ENCODE measurements at regions not wholly inside any gene's neighbourhood (a gene's known extent, or its start where the extent isn't known, plus 50 kb on each side); places are given as distances from the start of the nearest gene placed in this dataset.

DNA sequence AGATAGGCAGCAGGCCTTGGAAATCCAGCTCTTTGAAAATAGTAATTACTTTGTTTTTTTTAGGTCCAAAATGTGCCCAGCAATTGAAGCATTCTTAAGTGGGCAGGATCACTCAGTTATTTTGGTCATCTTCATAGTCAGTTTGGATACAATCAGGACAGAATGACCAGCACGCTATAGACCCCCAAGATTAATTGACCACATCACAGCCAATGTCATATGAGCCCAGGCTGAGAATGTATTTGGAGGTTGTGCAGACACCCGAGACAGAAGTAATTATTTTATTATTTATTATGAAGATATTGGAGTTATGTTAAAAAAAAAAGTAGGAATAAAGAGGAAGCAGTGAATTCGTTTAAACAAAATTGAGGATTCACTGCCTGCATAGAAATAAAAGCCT, 93.3 kb upstream of the PFKP start:
- TF ChIP-seq, protein P1, sequence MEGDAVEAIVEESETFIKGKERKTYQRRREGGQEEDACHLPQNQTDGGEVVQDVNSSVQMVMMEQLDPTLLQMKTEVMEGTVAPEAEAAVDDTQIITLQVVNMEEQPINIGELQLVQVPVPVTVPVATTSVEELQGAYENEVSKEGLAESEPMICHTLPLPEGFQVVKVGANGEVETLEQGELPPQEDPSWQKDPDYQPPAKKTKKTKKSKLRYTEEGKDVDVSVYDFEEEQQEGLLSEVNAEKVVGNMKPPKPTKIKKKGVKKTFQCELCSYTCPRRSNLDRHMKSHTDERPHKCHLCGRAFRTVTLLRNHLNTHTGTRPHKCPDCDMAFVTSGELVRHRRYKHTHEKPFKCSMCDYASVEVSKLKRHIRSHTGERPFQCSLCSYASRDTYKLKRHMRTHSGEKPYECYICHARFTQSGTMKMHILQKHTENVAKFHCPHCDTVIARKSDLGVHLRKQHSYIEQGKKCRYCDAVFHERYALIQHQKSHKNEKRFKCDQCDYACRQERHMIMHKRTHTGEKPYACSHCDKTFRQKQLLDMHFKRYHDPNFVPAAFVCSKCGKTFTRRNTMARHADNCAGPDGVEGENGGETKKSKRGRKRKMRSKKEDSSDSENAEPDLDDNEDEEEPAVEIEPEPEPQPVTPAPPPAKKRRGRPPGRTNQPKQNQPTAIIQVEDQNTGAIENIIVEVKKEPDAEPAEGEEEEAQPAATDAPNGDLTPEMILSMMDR (IDR thresholded peaks at IDR 0.05; ENCODE audit: low read depth, low read length) = no peak
- no peak for DNase-seq (ENCODE audit: extremely low read depth, low read depth)

DNA sequence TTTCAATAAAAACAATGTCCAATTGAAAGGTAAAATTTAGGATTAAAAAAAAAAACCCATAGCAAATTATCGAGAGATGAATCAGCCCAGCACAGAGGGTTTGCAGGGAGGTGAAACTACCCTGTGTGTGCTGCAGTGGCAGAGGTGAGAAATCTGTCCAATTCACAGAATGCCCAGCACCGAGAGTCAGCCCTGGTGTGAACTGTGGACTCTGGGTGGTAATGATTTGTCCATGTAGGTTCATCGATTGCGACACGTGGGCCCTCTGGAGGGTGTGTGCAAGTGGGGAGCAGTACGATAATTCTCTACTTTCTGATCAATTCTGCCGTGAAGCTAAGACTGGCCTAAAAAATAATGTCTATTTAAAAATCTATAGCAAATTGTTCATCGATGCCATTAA, 94.5 kb upstream of the PFKP start:
- TF ChIP-seq, protein P1 (IDR thresholded peaks at IDR 0.05; ENCODE audit: low read depth, low read length) = no peak

DNA sequence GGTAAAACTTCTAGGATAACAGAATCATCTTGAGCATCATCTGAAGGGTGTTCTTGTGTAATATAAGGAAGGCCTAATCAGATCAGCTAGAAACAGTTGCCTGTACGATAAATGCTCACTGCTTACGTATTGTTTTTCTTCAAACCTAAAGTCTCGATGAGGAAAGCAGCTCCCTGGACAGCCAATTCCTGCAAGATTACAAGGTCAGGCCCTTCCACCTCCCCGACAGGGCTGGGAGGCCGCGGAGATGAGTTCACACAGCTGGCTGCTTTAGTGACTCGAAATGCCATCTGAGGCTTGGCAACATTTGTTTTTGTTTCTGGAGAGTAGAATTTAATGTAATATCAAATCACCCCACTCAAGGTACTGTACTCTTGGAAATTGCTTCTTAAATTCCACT, 95.1 kb upstream of the PFKP start:
- no peak for DNase-seq (ENCODE audit: extremely low read depth, low read depth)
- TF ChIP-seq, protein P1 (IDR thresholded peaks at IDR 0.05; ENCODE audit: low read depth, low read length) = no peak

More for the DNA sequence above, 94.5 kb upstream of the PFKP start:
- DNase-seq (ENCODE audit: extremely low read depth, low read depth) = no peak

DNA sequence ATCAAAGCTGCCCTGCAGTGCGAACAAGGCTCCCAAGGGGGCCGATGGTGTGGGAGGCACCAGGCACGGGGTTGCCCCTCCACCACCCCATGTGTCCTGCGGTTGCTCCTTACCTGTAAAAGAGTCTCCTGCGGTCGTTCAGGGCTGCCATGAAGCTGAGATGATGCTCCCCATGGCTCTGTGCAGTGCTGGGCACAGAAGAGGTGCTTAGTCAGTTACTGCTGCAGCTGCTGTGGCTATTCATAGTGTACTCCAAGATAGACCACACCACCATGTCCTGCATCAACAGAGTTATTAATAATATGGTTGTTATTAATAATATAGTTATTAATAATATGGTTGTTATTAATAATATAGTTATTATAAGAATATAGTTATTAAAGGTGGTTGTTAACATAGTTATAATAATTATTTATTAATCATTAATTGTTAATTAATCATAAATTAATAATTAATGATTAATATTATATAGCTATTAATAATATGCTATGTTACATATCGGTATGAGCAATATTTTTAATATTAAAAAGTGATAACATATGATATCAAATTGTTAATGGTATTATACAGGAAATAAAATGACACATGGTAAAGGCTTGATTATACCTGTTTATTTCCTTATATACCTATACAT, 97.0 kb upstream of the PFKP start:
- DNase-seq (ENCODE audit: extremely low read depth, low read depth) = no peak
- TF ChIP-seq, protein P1 (IDR thresholded peaks at IDR 0.05; ENCODE audit: low read depth, low read length) = no peak

DNA sequence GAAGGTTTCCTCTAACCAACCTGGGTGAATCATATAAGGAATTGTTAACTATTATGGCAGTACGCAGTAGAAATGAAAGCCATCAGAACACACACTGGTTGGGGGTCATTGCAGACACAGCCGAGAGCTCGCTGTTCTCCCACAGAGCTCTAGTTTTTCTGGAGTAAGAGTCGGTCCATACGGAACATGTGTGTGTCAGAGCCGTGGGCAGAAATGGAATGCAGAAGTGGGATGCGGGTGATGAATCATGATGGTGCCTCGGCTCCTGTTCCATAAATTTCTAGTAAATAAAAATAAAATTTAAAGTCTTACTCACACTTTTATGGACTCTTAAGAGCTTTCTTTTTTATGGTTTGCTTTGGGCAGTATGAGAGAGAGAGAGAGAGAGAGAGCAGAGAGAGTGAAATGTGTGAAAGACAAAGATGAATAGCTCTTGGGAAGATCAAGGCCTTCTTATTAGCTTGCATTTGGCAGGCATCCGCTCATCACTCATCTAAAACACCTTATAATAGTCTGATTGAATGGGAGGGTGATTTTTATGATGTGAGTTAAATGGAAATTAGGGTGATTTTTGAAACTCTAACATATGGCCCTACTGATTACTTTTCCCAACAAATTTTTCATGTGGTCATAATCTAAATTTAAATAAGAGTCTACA, 98.8 kb upstream of the PFKP start:
- TF ChIP-seq, protein P1 (IDR thresholded peaks at IDR 0.05; ENCODE audit: low read depth, low read length) = no peak
- DNase-seq (ENCODE audit: extremely low read depth, low read depth) = no peak

DNA sequence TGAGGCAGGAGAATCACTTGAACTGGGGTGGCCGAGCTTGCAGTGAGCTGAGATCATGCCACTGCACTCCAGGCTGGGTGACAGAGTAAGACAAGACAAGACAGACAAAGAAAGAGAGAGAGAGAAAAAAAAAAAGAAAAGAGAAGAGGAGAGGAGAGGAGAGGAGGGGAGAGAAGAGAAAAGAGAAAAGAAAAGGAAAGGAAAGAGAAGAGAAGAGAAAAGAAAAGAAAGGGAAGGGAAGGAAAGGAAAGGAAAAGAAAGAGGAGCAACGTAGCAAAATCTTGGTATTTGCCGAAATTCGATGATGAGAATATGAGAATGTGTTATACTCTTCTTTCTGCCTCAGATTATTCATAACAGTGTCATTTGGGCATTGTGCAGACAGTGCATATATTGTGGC, 101.2 kb upstream of the PFKP start:
- DNase-seq (ENCODE audit: extremely low read depth, low read depth) = no peak
- TF ChIP-seq, protein P1 (IDR thresholded peaks at IDR 0.05; ENCODE audit: low read depth, low read length) = no peak

DNA sequence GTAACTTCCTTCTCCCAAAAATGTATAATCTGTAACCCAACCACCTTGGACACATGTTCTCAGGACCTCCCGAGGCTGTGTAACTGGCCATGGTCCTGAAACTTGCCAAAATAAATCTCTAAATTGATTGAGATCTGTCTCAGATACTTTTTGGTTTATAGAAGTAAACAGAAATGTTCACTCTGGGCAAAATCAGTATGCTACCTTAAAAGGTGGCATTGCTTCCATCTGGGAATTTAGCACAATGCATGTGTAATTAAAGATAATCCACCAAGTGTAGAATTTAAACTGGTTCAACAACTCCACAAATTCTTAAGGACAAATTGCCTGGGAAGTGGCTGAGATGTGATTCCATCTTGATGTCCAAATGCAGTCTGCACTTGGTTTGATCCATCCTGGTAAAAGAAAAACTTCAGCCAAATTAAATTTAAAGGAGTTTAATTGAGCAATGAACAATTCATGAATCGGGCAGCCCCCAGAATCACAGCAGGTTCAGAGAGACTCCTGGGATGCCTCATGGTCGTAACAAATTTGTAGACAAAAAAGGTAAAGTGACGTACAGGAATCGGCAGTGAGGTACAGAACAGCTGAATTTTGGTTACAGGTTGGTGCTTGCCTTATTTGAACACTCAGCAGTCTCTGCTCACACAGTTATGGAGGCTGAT, 102.6 kb upstream of the PFKP start:
- TF ChIP-seq, protein P1 (IDR thresholded peaks at IDR 0.05; ENCODE audit: low read depth, low read length) = no peak
- DNase-seq (ENCODE audit: extremely low read depth, low read depth) = no peak
